ENCODE measurements at regions not wholly inside any gene's neighbourhood (a gene's known extent, or its start where the extent isn't known, plus 50 kb on each side); places are given as distances from the start of the nearest gene placed in this dataset.

DNA sequence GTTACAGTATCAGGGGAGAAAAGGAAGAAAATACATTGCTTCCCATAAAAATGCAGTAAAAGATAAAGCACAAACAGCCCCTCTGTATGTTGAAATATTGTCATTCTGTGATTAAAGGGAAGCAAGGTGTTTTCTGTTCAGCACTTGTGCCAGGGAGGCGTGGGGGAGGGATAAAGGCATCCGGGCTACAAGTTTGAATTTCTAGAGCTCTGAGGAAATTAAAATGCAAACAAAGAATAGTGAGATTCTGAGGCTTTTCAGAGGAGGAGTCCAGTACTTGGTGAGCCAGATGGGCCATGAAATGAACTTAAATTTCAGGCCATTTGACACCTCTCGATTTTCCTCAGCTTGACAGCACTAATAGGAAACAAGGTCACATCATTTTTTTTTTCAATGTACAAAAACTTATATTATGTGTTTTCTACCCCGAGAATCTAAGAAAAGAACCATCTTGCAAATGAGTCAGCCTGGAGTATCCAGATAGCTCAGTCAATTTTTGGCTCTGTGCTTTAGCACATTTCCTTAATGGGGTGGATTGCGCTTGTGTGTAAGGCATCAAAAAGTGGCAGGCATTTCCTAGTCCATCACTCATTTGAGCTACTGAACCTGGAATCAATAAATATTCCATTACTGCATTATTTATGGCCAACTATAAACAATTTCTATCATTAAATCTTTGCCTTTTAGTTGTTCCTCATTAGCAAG lies 640.8 kb upstream of the TBL1XR1 start:
- Histone ChIP-seq H3K27ac (replicated peaks) (no peak overlapping the region), H3K36me3 (no peaks in the 10 kb centered on the region), H3K4me3 (no peak overlapping the region), H3K27me3 (ENCODE audit: low read depth) (no peaks in the 10 kb centered on the region), H3K9me3 (replicated peaks) (no peaks in the 10 kb centered on the region), H3K4me1 (peaks cover 10% of the 10 kb centered on the region)
- no peak for DNase-seq
- TF ChIP-seq CTCF (IDR thresholded peaks at IDR 0.05; ENCODE audit: borderline replicate concordance): no peak
- intact Hi-C loops (cut with micrococcal nuclease): no loop called here

- Histone ChIP-seq H3K4me3 (no peak overlapping the region), H3K4me1 (peaks cover 4% of the 10 kb centered on the region), H3K27ac (replicated peaks) (no peak overlapping the region), H3K36me3 (no peaks in the 10 kb centered on the region), H3K27me3 (ENCODE audit: low read depth) (no peaks in the 10 kb centered on the region), H3K9me3 (replicated peaks) (no peaks in the 10 kb centered on the region)
- no peak for DNase-seq
- TF ChIP-seq CTCF (IDR thresholded peaks at IDR 0.05; ENCODE audit: borderline replicate concordance): no peak
- intact Hi-C loops (cut with micrococcal nuclease): no loop called here
Measured at GRCh38 chr3:177838766-177839350, 641.6 kb upstream of the TBL1XR1 start.

DNA sequence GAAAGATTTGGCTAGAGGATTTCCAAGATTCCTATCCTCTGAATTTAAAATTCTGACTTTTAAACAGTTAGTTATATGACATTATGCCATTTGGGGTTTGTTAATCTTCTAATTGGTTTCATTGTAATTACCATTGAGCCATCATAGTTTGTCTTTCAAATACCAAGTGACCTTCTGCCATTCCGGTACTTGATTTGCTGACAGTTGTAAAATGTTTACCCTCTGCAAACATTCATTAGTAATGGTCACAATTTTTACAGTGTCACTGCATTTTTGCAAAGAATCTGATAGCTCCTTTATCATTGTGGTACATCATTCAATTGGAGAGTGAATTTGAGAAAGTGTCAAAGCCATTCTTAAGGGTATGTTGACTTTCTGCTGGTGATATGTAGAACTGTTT lies 645.0 kb upstream of the TBL1XR1 start:
- H3K4me3 ChIP-seq: no peak overlapping the region
- intact Hi-C loops (cut with micrococcal nuclease): no loop called here
- TF ChIP-seq CTCF (IDR thresholded peaks at IDR 0.05; ENCODE audit: borderline replicate concordance): no peak
- no peaks in the 10 kb centered on the region for H3K4me1 ChIP-seq
- DNase-seq: no peak
- H3K27me3 ChIP-seq (ENCODE audit: low read depth): no peaks in the 10 kb centered on the region
- H3K9me3 ChIP-seq (replicated peaks): no peaks in the 10 kb centered on the region
- H3K36me3 ChIP-seq: no peaks in the 10 kb centered on the region
- H3K27ac ChIP-seq (replicated peaks): no peak overlapping the region

DNA sequence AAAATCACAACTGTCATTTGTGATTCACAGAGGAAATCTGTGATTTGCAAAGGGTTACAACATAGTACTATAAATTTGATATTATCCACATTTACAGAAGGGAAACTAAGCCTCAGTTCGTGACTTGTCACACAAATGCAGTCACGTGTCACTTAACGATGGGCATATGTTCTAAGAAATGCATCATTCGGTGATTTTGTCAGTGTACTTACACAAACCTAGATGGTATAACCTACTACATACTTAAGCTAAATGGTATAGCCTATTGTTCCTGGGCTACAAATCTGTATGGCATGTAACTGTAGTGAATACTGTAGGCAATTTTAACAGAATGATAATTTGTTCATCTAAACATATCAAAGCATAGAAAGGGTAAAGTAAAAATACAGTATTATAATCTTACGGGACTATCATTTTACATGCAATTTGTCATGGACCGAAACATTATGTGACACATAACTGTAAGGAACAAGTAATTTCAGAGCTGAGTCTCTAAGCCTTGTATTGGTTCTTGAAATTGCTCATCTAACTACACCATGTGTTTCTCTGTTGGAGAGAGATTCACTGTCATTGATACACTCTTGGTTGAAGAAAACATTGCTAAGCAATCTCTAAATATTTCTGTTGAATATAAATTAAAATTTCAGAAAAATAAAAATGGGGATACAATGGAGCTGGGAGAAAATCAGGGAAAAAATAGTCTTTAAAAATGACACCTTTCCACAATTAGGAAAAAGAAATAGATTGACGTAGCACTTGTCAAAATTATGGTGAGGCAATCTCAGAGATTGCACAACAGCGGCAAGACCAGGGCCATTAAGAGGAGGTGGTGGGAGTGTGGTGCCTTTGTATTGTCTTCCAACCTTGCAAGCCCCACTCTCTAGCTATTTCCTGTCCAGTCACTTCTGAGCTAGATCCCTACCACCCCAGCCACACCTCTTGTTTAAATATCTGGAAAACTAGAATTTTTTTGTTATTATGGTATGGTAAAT lies 645.8 kb upstream of the TBL1XR1 start:
- Histone ChIP-seq H3K36me3 (no peaks in the 10 kb centered on the region), H3K9me3 (replicated peaks) (no peaks in the 10 kb centered on the region), H3K27me3 (ENCODE audit: low read depth) (no peaks in the 10 kb centered on the region), H3K27ac (replicated peaks) (no peak overlapping the region), H3K4me1 (no peaks in the 10 kb centered on the region), H3K4me3 (no peak overlapping the region)
- intact Hi-C loops (cut with micrococcal nuclease): no loop called here
- no peak for DNase-seq
- TF ChIP-seq CTCF (IDR thresholded peaks at IDR 0.05; ENCODE audit: borderline replicate concordance): no peak

DNA sequence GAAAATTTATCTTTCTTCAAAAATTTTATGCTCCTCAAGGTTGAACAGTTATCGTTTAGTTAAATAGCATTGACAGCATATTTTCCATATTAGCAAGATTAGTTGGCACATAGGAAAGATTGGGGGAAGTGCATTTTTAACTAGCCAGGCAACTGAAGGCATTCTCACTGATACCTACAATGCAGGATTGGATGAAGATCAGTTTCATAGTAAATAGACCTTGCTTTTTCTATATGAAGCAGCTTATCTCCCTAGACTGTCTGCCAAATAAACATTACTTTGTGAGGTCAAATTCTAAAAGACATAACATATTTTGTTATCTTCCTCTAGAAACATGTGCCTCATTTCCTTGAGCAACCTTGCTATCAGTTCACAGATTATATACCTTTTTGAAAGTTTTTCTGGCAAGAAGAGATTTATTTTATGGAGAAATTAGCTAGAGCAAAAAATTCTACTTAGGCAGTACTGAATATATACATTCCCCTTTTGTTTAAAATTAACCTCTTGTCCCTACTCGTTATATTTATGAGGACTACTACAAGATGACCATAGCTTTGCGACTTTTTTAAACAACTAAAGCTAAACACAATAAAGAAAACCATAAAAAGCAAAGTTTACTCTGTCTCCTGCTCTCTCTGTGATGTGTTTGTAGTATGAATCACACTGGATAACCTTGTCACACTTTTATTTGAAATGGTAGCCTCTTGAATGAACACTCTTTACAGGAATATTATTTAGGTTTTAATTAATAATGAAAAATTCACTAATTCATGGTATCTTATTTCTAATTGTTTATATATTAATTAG lies 654.9 kb upstream of the TBL1XR1 start:
- Histone ChIP-seq H3K9me3 (replicated peaks) (no peaks in the 10 kb centered on the region), H3K27ac (replicated peaks) (no peak overlapping the region), H3K36me3 (no peaks in the 10 kb centered on the region), H3K4me3 (no peak overlapping the region), H3K4me1 (no peaks in the 10 kb centered on the region), H3K27me3 (ENCODE audit: low read depth) (no peaks in the 10 kb centered on the region)
- DNase-seq: no peak
- no peak for TF ChIP-seq CTCF (IDR thresholded peaks at IDR 0.05; ENCODE audit: borderline replicate concordance)
- intact Hi-C loops (cut with micrococcal nuclease): no loop called here

All from left ventricle myocardium inferior (tissue), 1 donor.